ENCODE measurements at regions not wholly inside any gene's neighbourhood (a gene's known extent, or its start where the extent isn't known, plus 50 kb on each side); places are given as distances from the start of the nearest gene placed in this dataset.

DNA sequence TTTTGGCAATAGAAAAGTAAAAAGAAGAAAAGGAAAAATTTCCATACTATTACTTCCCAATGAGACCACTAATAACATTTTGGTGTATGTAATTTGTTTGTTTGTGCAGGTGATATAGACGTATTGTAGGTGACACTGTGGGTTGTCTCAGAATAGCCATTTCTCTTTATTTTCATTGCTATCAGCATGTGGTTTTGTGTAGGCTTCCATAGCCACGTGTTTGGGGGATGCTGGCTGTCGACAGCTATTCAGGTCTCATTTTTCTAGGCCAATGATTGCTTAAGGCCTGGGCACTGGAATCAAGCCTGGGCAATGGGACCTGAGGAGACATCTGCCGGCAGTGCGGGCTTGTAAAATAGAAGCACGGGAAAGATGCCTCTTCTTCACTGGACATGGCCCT, 71.0 kb upstream of the KCTD1 start:
- H3K9me3 ChIP-seq (replicated peaks; ENCODE audit: low read length), result no peaks in the 10 kb centered on the region
- no peaks in the 10 kb centered on the region for H3K27me3 ChIP-seq (ENCODE audit: control insufficient read depth, insufficient read depth, low read length)
- no peak overlapping the region for H3K4me3 ChIP-seq (ENCODE audit: low read length)

DNA sequence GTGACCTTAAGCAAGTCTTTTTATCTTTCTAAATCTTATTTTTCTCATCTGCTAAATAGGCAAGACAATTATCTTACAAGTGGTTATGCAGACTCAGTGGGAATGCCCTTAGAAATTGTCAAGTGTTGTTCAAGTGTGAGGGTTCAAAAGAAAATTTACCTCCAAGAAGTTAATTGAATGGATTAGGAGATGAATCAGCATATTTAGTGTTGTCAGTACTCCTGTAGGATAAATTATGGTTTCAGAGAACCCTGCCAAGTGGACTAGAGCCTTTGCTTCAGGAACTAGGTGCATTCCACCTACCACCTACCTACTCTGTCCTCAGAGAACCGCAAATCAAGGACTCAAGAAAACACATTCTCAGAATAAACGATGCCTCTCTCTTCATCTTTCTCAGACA, 69.8 kb upstream of the KCTD1 start:
- no peaks in the 10 kb centered on the region for H3K36me3 ChIP-seq (ENCODE audit: insufficient read depth, low read length)
- no peak overlapping the region for H3K4me2 ChIP-seq (ENCODE audit: low read length)
- H3K9me3 ChIP-seq (replicated peaks; ENCODE audit: low read length), result no peaks in the 10 kb centered on the region
- peaks cover 7% of the 10 kb centered on the region for H3K4me1 ChIP-seq (ENCODE audit: control insufficient read depth, insufficient read depth, low read length)
- no peak overlapping the region for H3K9ac ChIP-seq (ENCODE audit: low read depth, low read length)
- peaks cover 5% of the 10 kb centered on the region for H3K27me3 ChIP-seq (ENCODE audit: control insufficient read depth, insufficient read depth, low read length)
- H3K4me3 ChIP-seq (ENCODE audit: low read length), result no peak overlapping the region

More for the DNA sequence above, 71.0 kb upstream of the KCTD1 start:
- Histone ChIP-seq H3K4me2 (ENCODE audit: low read length) (no peak overlapping the region), H3K36me3 (ENCODE audit: insufficient read depth, low read length) (no peaks in the 10 kb centered on the region), H3K9ac (ENCODE audit: low read depth, low read length) (no peak overlapping the region), H3K4me1 (ENCODE audit: control insufficient read depth, insufficient read depth, low read length) (peaks cover 7% of the 10 kb centered on the region)

GRCh38 chr18:26617151-26617554, 68.8 kb upstream of the KCTD1 start:
- Histone ChIP-seq H3K36me3 (ENCODE audit: insufficient read depth, low read length) (no peaks in the 10 kb centered on the region), H3K4me1 (ENCODE audit: control insufficient read depth, insufficient read depth, low read length) (peaks cover 7% of the 10 kb centered on the region), H3K9ac (ENCODE audit: low read depth, low read length) (no peak overlapping the region), H3K9me3 (replicated peaks; ENCODE audit: low read length) (no peaks in the 10 kb centered on the region), H3K4me3 (ENCODE audit: low read length) (no peak overlapping the region), H3K27me3 (ENCODE audit: control insufficient read depth, insufficient read depth, low read length) (peaks cover 12% of the 10 kb centered on the region), H3K4me2 (ENCODE audit: low read length) (peak overlapping the region; percentile 13)

DNA sequence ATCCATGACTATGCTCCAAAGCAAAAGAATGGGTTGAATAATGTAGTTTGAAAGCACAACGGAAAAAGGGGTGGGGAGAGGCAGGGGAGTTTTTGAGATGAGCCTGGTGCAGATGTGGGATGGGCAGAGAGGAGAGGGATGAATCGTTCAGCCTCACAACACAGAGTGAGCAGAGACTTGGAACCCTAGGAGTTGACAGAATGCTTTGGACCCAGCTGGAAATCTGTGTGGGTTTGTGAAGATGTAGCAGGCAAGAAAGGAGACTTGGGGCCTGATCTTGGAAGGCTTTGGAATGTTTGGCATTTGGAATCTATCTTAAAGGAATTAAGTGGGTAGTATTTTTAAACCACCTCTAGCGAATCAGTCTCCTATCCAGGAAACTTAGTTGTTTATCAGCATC, 66.0 kb upstream of the KCTD1 start:
- Histone ChIP-seq H3K4me1 (ENCODE audit: control insufficient read depth, insufficient read depth, low read length) (peaks cover 7% of the 10 kb centered on the region), H3K27me3 (ENCODE audit: control insufficient read depth, insufficient read depth, low read length) (peaks cover 12% of the 10 kb centered on the region), H3K9me3 (replicated peaks; ENCODE audit: low read length) (no peaks in the 10 kb centered on the region), H3K9ac (ENCODE audit: low read depth, low read length) (no peak overlapping the region), H3K36me3 (ENCODE audit: insufficient read depth, low read length) (no peaks in the 10 kb centered on the region), H3K4me2 (ENCODE audit: low read length) (no peak overlapping the region), H3K4me3 (ENCODE audit: low read length) (no peak overlapping the region)

All from skeletal muscle satellite cell (primary cell).